K562 (cell line): ENCODE measurements at regions not wholly inside any gene's neighbourhood (a gene's known extent, or its start where the extent isn't known, plus 50 kb on each side); places are given as distances from the start of the nearest gene placed in this dataset.

Experiments
- ATAC-seq: fragments of 200-7000 bp; cut with Tn5 transposase; 3 replicates; pipeline ENCODE4 v1.9.1; 2020; ENCODE audit warnings: moderate library complexity
- BruUV-seq: library from RNA; stranded (reverse); fragments of 400-500 nt; replicated peaks from 2 replicates; lab custom pipeline; 2021; lab: Mats Ljungman, UMichigan
- CTCF ChIA-PET: fragments of 300-600 bp; formaldehyde crosslinking; extraction: SDS; loops from one replicate; lab custom pipeline; 2021; ENCODE audit warnings: low intra/inter-chr PET ratio; lab: Yijun Ruan, JAX
- POLR2A ChIA-PET: fragments of 300-600, 350-650 bp; sonication (Branson Sonifier 250); formaldehyde crosslinking; extraction: SDS; loops from one replicate; lab custom pipeline; 2021; ENCODE audit warnings: antibody characterized with exemption, inconsistent platforms; lab: Yijun Ruan, JAX
- DNase-seq, 4 experiments: peaks; one replicate each; pipeline versions ENCODE4 v3.0.0 to v3.0.0-alpha.2; 2011 to 2018; ENCODE audit warnings: low spot score in 3 of 4, mixed read lengths in 3 of 4; ENCODE audit errors: extremely low read depth in 1 of 4
- FAIRE-seq: peaks from 2 replicates; lab custom pipeline; 2011; peaks lifted over from hg19 to GRCh38; lab: Jason Lieb, UNC
- H2AFZ ChIP-seq: 2 replicates; pipeline ENCODE4 v1.6.0; 2011; ENCODE audit warnings: low read depth, low read length, control low read depth, inconsistent platforms
- H3K27ac ChIP-seq: fragments of 200-600 bp; 3 replicates; pipeline ENCODE4 v1.8.0; 2011; ENCODE audit warnings: low read depth, mild to moderate bottlenecking, control low read depth, inconsistent platforms, low read length, moderate library complexity, mixed read lengths; ENCODE audit errors: extremely low read depth
- H3K27me3 ChIP-seq, 2 experiments: fragments of 300-600 bp in 1 of 2; 2 replicates in 1 of 2; 3 replicates in 1 of 2; pipeline versions ENCODE4 v1.6.0 to v1.8.0; 2011; ENCODE audit warnings: inconsistent platforms in 2 of 2, low read length in 2 of 2, mild to moderate bottlenecking in 1 of 2, mixed read lengths in 1 of 2, moderate library complexity in 1 of 2; ENCODE audit not compliant: control insufficient read depth in 2 of 2, insufficient read depth in 2 of 2
- H3K36me3 ChIP-seq: fragments of 300-600 bp; 3 replicates; pipeline ENCODE4 v1.8.0; 2011; ENCODE audit warnings: mild to moderate bottlenecking, low read length, inconsistent platforms; ENCODE audit not compliant: control insufficient read depth, insufficient read depth
- H3K4me1 ChIP-seq, 2 experiments: fragments of 200-600 bp in 1 of 2; replicated peaks in 1 of 2; 2 replicates in 1 of 2; 3 replicates in 1 of 2; pipeline versions ENCODE4 v1.5.1 to v1.8.0; 2011; ENCODE audit warnings: inconsistent platforms in 2 of 2, low read length in 2 of 2, mild to moderate bottlenecking in 1 of 2, mixed read lengths in 1 of 2, moderate library complexity in 1 of 2; ENCODE audit not compliant: control insufficient read depth in 2 of 2, insufficient read depth in 2 of 2
- H3K4me2 ChIP-seq: 2 replicates; pipeline ENCODE4 v1.6.1; 2011; ENCODE audit warnings: low read length, control low read depth, inconsistent platforms, mixed read lengths; ENCODE audit not compliant: insufficient read depth
- H3K4me3 ChIP-seq: fragments of 200-600 bp; sonication (generic), shearing (Covaris generic); 2 replicates; pipeline ENCODE4 v1.5.1; 2016; ENCODE audit warnings: control low read depth, inconsistent platforms
- H3K79me2 ChIP-seq: fragments of 200-600 bp; 3 replicates; pipeline ENCODE4 v1.8.0; 2011; ENCODE audit warnings: low read length, inconsistent platforms; ENCODE audit not compliant: control insufficient read depth, insufficient read depth
- H3K9ac ChIP-seq, 2 experiments: 2 replicates each; pipeline versions ENCODE4 v1.6.0 to v1.6.1; 2011; ENCODE audit warnings: low read depth in 2 of 2, low read length in 2 of 2, control low read depth in 1 of 2, inconsistent platforms in 1 of 2, mild to moderate bottlenecking in 1 of 2, mixed read lengths in 1 of 2; ENCODE audit not compliant: insufficient read depth in 1 of 2
- H3K9me1 ChIP-seq: one replicate; pipeline ENCODE4 v1.6.0; 2011; ENCODE audit warnings: inconsistent platforms, mild to moderate bottlenecking, low read length, moderate library complexity; ENCODE audit not compliant: control insufficient read depth, insufficient read depth
- H3K9me3 ChIP-seq: replicated peaks from 2 replicates; pipeline ENCODE4 v1.5.1; 2011; ENCODE audit warnings: low read depth, low read length, inconsistent platforms; ENCODE audit not compliant: control insufficient read depth, insufficient read depth
- H4K20me1 ChIP-seq: replicated peaks from 2 replicates; pipeline ENCODE4 v1.6.1; 2011; ENCODE audit warnings: low read length, inconsistent platforms, mixed read lengths; ENCODE audit not compliant: control insufficient read depth, insufficient read depth
- CEBPG ChIP-seq, 3 experiments: fragments of 200-800 bp in 1 of 3; sonication (Bioruptor generic) in 1 of 3; sonication (generic) in 1 of 3; formaldehyde crosslinking in 1 of 3; IDR thresholded peaks in 2 of 3; conservative IDR thresholded peaks in 1 of 3; 2 replicates each; pipeline versions ENCODE4 v1.6.1 to v1.8.0; 2016 to 2022; ENCODE audit warnings: missing compliant biosample characterization in 2 of 3, missing genetic modification characterization in 2 of 3, mild to moderate bottlenecking in 1 of 3, missing genetic modification reagents in 1 of 3
- CREB1 ChIP-seq, 2 experiments: sonication (generic) in 1 of 2; formaldehyde crosslinking in 1 of 2; IDR thresholded peaks; 2 replicates each; pipeline versions ENCODE4 v1.6.1 to v1.8.0; 2012 to 2022; ENCODE audit warnings: inconsistent platforms in 1 of 2, mild to moderate bottlenecking in 1 of 2, missing genetic modification reagents in 1 of 2, moderate library complexity in 1 of 2
- FOXK2 ChIP-seq, 2 experiments: fragments of 450-650 bp; IDR thresholded peaks in 1 of 2; conservative IDR thresholded peaks in 1 of 2; 2 replicates each; pipeline ENCODE4 v1.6.1; 2016; ENCODE audit warnings: low read depth in 2 of 2, mild to moderate bottlenecking in 1 of 2
- GABPA ChIP-seq: fragments of 200-800 bp; sonication (Bioruptor generic); conservative IDR thresholded peaks from 2 replicates; pipeline ENCODE4 v1.6.1; 2016; ENCODE audit warnings: low read depth, missing genetic modification characterization, missing compliant biosample characterization
- HOXB6 ChIP-seq: fragments of 250-450 bp; sonication (Bioruptor Pico); IDR thresholded peaks from 2 replicates; pipeline ENCODE4 v1.5.1; 2022; ENCODE audit warnings: mild to moderate bottlenecking, borderline replicate concordance
- KLF10 ChIP-seq: fragments of 250-450 bp; sonication (Bioruptor Pico); IDR thresholded peaks from 2 replicates; pipeline ENCODE4 v1.6.1; 2021; ENCODE audit warnings: matching md5 sums
- RAD21 ChIP-seq, 2 experiments: fragments of 250-450 bp in 1 of 2; fragments of 450-650 bp in 1 of 2; sonication (Bioruptor Pico) in 1 of 2; formaldehyde crosslinking in 1 of 2; IDR thresholded peaks in 1 of 2; conservative IDR thresholded peaks in 1 of 2; 2 replicates each; pipeline versions ENCODE4 v1.4.0 to v1.8.0; 2020 to 2022; ENCODE audit warnings: mild to moderate bottlenecking in 2 of 2, moderate library complexity in 1 of 2
- RCOR1 ChIP-seq, 2 experiments: IDR thresholded peaks; 2 replicates each; pipeline ENCODE4 v1.6.1; 2012; ENCODE audit warnings: low read depth in 2 of 2, low read length in 2 of 2, borderline replicate concordance in 1 of 2, improper control_type of control experiment in 1 of 2
- TEAD2 ChIP-seq: fragments of 450-650 bp; IDR thresholded peaks from 2 replicates; pipeline ENCODE4 v1.6.1; 2016; ENCODE audit warnings: missing genetic modification characterization, control low read depth, missing compliant biosample characterization
- ZBTB1 ChIP-seq: sonication (generic); formaldehyde crosslinking; IDR thresholded peaks from 2 replicates; pipeline ENCODE4 v1.8.1; 2023; ENCODE audit warnings: missing genetic modification reagents, low read depth, mild to moderate bottlenecking, borderline replicate concordance
- ZNF232 ChIP-seq: sonication (generic); formaldehyde crosslinking; IDR thresholded peaks from 2 replicates; pipeline ENCODE4 v1.8.0; 2022; ENCODE audit warnings: mild to moderate bottlenecking, missing genetic modification reagents
- ZNF395 ChIP-seq: fragments of 200-800 bp; sonication (Bioruptor generic); IDR thresholded peaks from 2 replicates; pipeline ENCODE4 v1.6.1; 2017; ENCODE audit warnings: missing genetic modification characterization, missing compliant biosample characterization
- ZNF696 ChIP-seq: fragments of 250-450 bp; sonication (Bioruptor Pico); conservative IDR thresholded peaks from 2 replicates; pipeline ENCODE4 v1.4.0; 2020; ENCODE audit warnings: mild to moderate bottlenecking, moderate library complexity
- WGBS: fragments of 100-300 bp; shearing (Covaris generic); methylation state at CpG from one replicate; pipeline ENCODE4 v1.1.6; 2016; ENCODE audit warnings: low coverage, mixed read lengths; ENCODE audit not compliant: insufficient coverage; ENCODE audit errors: missing lambda C conversion rate; 5-methylcytosine and 5-hydroxymethylcytosine counted together
- in situ Hi-C: fragments of 300-500 bp; cut with MboI; formaldehyde crosslinking; loops from 4 replicates; pipeline ENCODE4 v1.15.0; 2018; ENCODE audit warnings: inconsistent platforms, mixed read lengths
- intact Hi-C: fragments of 100-400 bp; cut with micrococcal nuclease; formaldehyde crosslinking; loops from 2 replicates; pipeline ENCODE4 v1.14.2; 2022

GRCh38 chr7:46162609-46163008 is 241.5 kb upstream of the IGFBP3 start:
- POLR2A ChIA-PET: no interaction called here
- Histone ChIP-seq H3K4me1 (no peaks in the 10 kb centered on the region), H3K27me3 (no peaks in the 10 kb centered on the region), H3K9me3 (no peaks in the 10 kb centered on the region), H3K4me3 (no peak overlapping the region), H3K4me2 (no peak overlapping the region), H3K79me2 (no peaks in the 10 kb centered on the region), H3K9ac (no peak overlapping the region), H2AFZ (no peak overlapping the region), H3K9me1 (no peaks in the 10 kb centered on the region), H3K36me3 (no peaks in the 10 kb centered on the region), H4K20me1 (no peaks in the 10 kb centered on the region), H3K27ac (no peak overlapping the region)
- WGBS: 0% methylated on average over 3 of the region's 3 CpGs
- ATAC-seq: no peak
- in situ Hi-C loops: no loop called here
- no TSS peak for BruUV-seq
- TF ChIP-seq RAD21 (CRISPR knock-in tag; conservative IDR thresholded peaks at IDR 0.05 in 1 of 2, IDR thresholded peaks at IDR 0.05 in 1 of 2): no peak
- TF ChIP-seq ZNF395 (CRISPR knock-in tag): no peak
- no peak for DNase-seq
- CTCF ChIA-PET: no interaction called here
- intact Hi-C loops: no loop called here
- FAIRE-seq: no peak

- Histone ChIP-seq H3K27ac (no peak overlapping the region), H3K9me1 (no peaks in the 10 kb centered on the region), H3K9me3 (no peaks in the 10 kb centered on the region), H3K36me3 (no peaks in the 10 kb centered on the region), H4K20me1 (no peaks in the 10 kb centered on the region), H3K4me2 (no peak overlapping the region), H3K79me2 (no peaks in the 10 kb centered on the region), H3K4me1 (no peaks in the 10 kb centered on the region), H2AFZ (no peak overlapping the region), H3K4me3 (no peak overlapping the region), H3K27me3 (no peaks in the 10 kb centered on the region), H3K9ac (no peak overlapping the region)
- in situ Hi-C loops (no loop called here), intact Hi-C loops (no loop called here)
- WGBS: 0% methylated on average over 7 of the region's 7 CpGs
- POLR2A ChIA-PET: no interaction called here
- no TSS peak for BruUV-seq
- ATAC-seq (no peak), DNase-seq (no peak), FAIRE-seq (no peak)
- CTCF ChIA-PET: no interaction called here
- TF ChIP-seq FOXK2 (conservative IDR thresholded peaks at IDR 0.05 in 1 of 2, IDR thresholded peaks at IDR 0.05 in 1 of 2; ENCODE audit: low read depth in 2 of 2): no peak
- TF ChIP-seq RCOR1 (IDR thresholded peaks at IDR 0.05; ENCODE audit: borderline replicate concordance in 1 of 2, low read depth in 2 of 2, low read length in 2 of 2): no peak
- no peak for TF ChIP-seq TEAD2
- no peak for TF ChIP-seq KLF10 (CRISPR knock-in tag)
- no peak for TF ChIP-seq CREB1 (IDR thresholded peaks at IDR 0.05)
- no peak for TF ChIP-seq CREB1 (CRISPR knock-in tag; IDR thresholded peaks at IDR 0.05)
- TF ChIP-seq GABPA: no peak
- TF ChIP-seq HOXB6 (CRISPR knock-in tag): no peak
- TF ChIP-seq ZNF232 (CRISPR knock-in tag): no peak
- TF ChIP-seq ZNF696 (CRISPR knock-in tag): no peak
- no peak for TF ChIP-seq ZBTB1 (CRISPR knock-in tag)
- no peak for TF ChIP-seq CEBPG (CRISPR knock-in tag; IDR thresholded peaks at IDR 0.05)
- TF ChIP-seq CEBPG (tag; conservative IDR thresholded peaks at IDR 0.05 in 1 of 2, IDR thresholded peaks at IDR 0.05 in 1 of 2): no peak
Measured at GRCh38 chr7:46160861-46161260, 239.8 kb upstream of the IGFBP3 start.
